ENCODE measurements at regions not wholly inside any gene's neighbourhood (a gene's known extent, or its start where the extent isn't known, plus 50 kb on each side); places are given as distances from the start of the nearest gene placed in this dataset.

GRCh38 chr15:47885920-47886319 lies 168.6 kb downstream of the SEMA6D start:
- Mint-ChIP-seq H3K27ac (no peak overlapping the region), H3K4me1 (ENCODE audit: unreplicated experiment) (peaks cover 17% of the 10 kb centered on the region), H3K27me3 (peaks cover 4% of the 10 kb centered on the region), H3K9me3 (no peaks in the 10 kb centered on the region), H3K36me3 (no peaks in the 10 kb centered on the region), H3K4me3 (no peak overlapping the region)
- no peak for TF ChIP-seq CTCF (conservative IDR thresholded peaks at IDR 0.05)
- no peak for DNase-seq (ENCODE audit: extremely low spot score, unreplicated experiment)

- Mint-ChIP-seq H3K27me3 (peaks cover 4% of the 10 kb centered on the region), H3K4me3 (no peak overlapping the region), H3K36me3 (no peaks in the 10 kb centered on the region), H3K4me1 (ENCODE audit: unreplicated experiment) (peaks cover 17% of the 10 kb centered on the region), H3K9me3 (no peaks in the 10 kb centered on the region), H3K27ac (no peak overlapping the region)
- no peak for TF ChIP-seq CTCF (conservative IDR thresholded peaks at IDR 0.05)
- no peak for DNase-seq (ENCODE audit: extremely low spot score, unreplicated experiment)
These were observed 170.0 kb downstream of the SEMA6D start for GRCh38 chr15:47887241-47887800.

- no peak overlapping the region for H3K27ac Mint-ChIP-seq
- no peak for TF ChIP-seq CTCF (conservative IDR thresholded peaks at IDR 0.05)
- no peaks in the 10 kb centered on the region for H3K9me3 Mint-ChIP-seq
- no peak for DNase-seq (ENCODE audit: extremely low spot score, unreplicated experiment)
- peaks cover 4% of the 10 kb centered on the region for H3K27me3 Mint-ChIP-seq
- H3K4me1 Mint-ChIP-seq (ENCODE audit: unreplicated experiment) = peaks cover 17% of the 10 kb centered on the region
- H3K36me3 Mint-ChIP-seq = no peaks in the 10 kb centered on the region
- no peak overlapping the region for H3K4me3 Mint-ChIP-seq
These were observed 171.2 kb downstream of the SEMA6D start for GRCh38 chr15:47888385-47889100.

GRCh38 chr15:47890397-47891150 lies 173.3 kb downstream of the SEMA6D start:
- Mint-ChIP-seq H3K4me1 (ENCODE audit: unreplicated experiment) (peaks cover 12% of the 10 kb centered on the region), H3K27ac (no peak overlapping the region), H3K36me3 (no peaks in the 10 kb centered on the region), H3K27me3 (peaks cover 4% of the 10 kb centered on the region), H3K4me3 (no peak overlapping the region), H3K9me3 (no peaks in the 10 kb centered on the region)
- TF ChIP-seq CTCF (conservative IDR thresholded peaks at IDR 0.05) = no peak
- no peak for DNase-seq (ENCODE audit: extremely low spot score, unreplicated experiment)

GRCh38 chr15:47897525-47897924 lies 180.2 kb downstream of the SEMA6D start:
- no peak for DNase-seq (ENCODE audit: extremely low spot score, unreplicated experiment)
- Mint-ChIP-seq H3K4me1 (ENCODE audit: unreplicated experiment) (no peaks in the 10 kb centered on the region), H3K36me3 (no peaks in the 10 kb centered on the region)

More at GRCh38 chr15:47897525-47897924, 180.2 kb downstream of the SEMA6D start:
- H3K27ac Mint-ChIP-seq = no peak overlapping the region
- TF ChIP-seq CTCF (conservative IDR thresholded peaks at IDR 0.05) = no peak
- no peak overlapping the region for H3K4me3 Mint-ChIP-seq
- H3K9me3 Mint-ChIP-seq = peaks cover 8% of the 10 kb centered on the region
- no peaks in the 10 kb centered on the region for H3K27me3 Mint-ChIP-seq

All from type B pancreatic cell (in vitro differentiated cells).